OCI-LY1 (cell line): ENCODE measurements at regions not wholly inside any gene's neighbourhood (a gene's known extent, or its start where the extent isn't known, plus 50 kb on each side); places are given as distances from the start of the nearest gene placed in this dataset.

Experiments used
- CTCF ChIP-seq: fragments of 200-600 bp; sonication (generic), shearing (Covaris generic); IDR thresholded peaks from 2 replicates; pipeline ENCODE4 v1.5.1; 2017; ENCODE audit warnings: mild to moderate bottlenecking, antibody characterized with exemption, low read length, moderate library complexity, mixed read lengths
- EZH2 ChIP-seq: fragments of 200-600 bp; sonication (generic), shearing (Covaris generic); IDR thresholded peaks from 2 replicates; pipeline ENCODE4 v1.8.0; 2017; ENCODE audit warnings: borderline replicate concordance, mixed run types, mild to moderate bottlenecking, antibody characterized with exemption, low read length, moderate library complexity, mixed read lengths

- TF ChIP-seq EZH2 = no peak
- no peak for TF ChIP-seq CTCF
Measured at GRCh38 chr5:118243068-118243467, 745.3 kb downstream of the DTWD2 start.
